SK-N-MC (cell line): ENCODE measurements at regions not wholly inside any gene's neighbourhood (a gene's known extent, or its start where the extent isn't known, plus 50 kb on each side); places are given as distances from the start of the nearest gene placed in this dataset.

Experiments
- EZH2 ChIP-seq: fragments of 200-600 bp; sonication (generic); IDR thresholded peaks from one replicate; pipeline ENCODE4 v1.6.1; 2017; ENCODE audit warnings: antibody characterized with exemption
- FOXP2 ChIP-seq: optimal IDR thresholded peaks from 2 replicates; pipeline ENCODE3; 2011; ENCODE audit warnings: mild to moderate bottlenecking, moderate library complexity; ENCODE audit not compliant: insufficient read depth; ENCODE audit errors: extremely low read length, control extremely low read depth

- TF ChIP-seq EZH2 (no peak), FOXP2 (no peak)
These were observed 794.5 kb upstream of the GYPC start for GRCh38 chr2:125861461-125861860.
